Body of pancreas (tissue), 4 donors: ENCODE measurements at regions not wholly inside any gene's neighbourhood (a gene's known extent, or its start where the extent isn't known, plus 50 kb on each side); places are given as distances from the start of the nearest gene placed in this dataset.

Source experiments
- CTCF ChIP-seq, 7 experiments: fragments of 450-650 bp in 4 of 7; fragments of 200-600 bp in 3 of 7; sonication (generic) in 3 of 7; IDR thresholded peaks; one replicate each; pipeline ENCODE4 v1.5.1; 2016 to 2019; ENCODE audit warnings: antibody characterized with exemption in 7 of 7
- POLR2A ChIP-seq, 3 donors: fragments of 450-650 bp; IDR thresholded peaks; one replicate each; pipeline ENCODE4 v1.6.1; 2016; ENCODE audit warnings: antibody characterized with exemption in 3 of 3, mild to moderate bottlenecking in 2 of 3

GRCh38 chr14:54137614-54137961, 181.0 kb upstream of the BMP4 start:
- TF ChIP-seq CTCF (IDR thresholded peaks at IDR 0.05) = no peak
- TF ChIP-seq POLR2A (IDR thresholded peaks at IDR 0.05) = no peak
